22Rv1 (cell line): ENCODE measurements at regions not wholly inside any gene's neighbourhood (a gene's known extent, or its start where the extent isn't known, plus 50 kb on each side); places are given as distances from the start of the nearest gene placed in this dataset.

Source experiments
- ZFX ChIP-seq: fragments of 450-650 bp; IDR thresholded peaks from 2 replicates; pipeline ENCODE4 v1.6.1; 2017; ENCODE audit warnings: antibody characterized with exemption, borderline replicate concordance
- TF ChIP-seq, protein P1 (sequence below): fragments of 450-650 bp; IDR thresholded peaks from 2 replicates; pipeline ENCODE4 v1.5.1; 2017; ENCODE audit warnings: mild to moderate bottlenecking

- TF ChIP-seq, protein P1, sequence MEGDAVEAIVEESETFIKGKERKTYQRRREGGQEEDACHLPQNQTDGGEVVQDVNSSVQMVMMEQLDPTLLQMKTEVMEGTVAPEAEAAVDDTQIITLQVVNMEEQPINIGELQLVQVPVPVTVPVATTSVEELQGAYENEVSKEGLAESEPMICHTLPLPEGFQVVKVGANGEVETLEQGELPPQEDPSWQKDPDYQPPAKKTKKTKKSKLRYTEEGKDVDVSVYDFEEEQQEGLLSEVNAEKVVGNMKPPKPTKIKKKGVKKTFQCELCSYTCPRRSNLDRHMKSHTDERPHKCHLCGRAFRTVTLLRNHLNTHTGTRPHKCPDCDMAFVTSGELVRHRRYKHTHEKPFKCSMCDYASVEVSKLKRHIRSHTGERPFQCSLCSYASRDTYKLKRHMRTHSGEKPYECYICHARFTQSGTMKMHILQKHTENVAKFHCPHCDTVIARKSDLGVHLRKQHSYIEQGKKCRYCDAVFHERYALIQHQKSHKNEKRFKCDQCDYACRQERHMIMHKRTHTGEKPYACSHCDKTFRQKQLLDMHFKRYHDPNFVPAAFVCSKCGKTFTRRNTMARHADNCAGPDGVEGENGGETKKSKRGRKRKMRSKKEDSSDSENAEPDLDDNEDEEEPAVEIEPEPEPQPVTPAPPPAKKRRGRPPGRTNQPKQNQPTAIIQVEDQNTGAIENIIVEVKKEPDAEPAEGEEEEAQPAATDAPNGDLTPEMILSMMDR = no peak
- no peak for TF ChIP-seq ZFX
Measured at GRCh38 chr11:42960521-42961088, 351.2 kb upstream of the API5 start.
